ENCODE measurements at regions not wholly inside any gene's neighbourhood (a gene's known extent, or its start where the extent isn't known, plus 50 kb on each side); places are given as distances from the start of the nearest gene placed in this dataset.

DNA sequence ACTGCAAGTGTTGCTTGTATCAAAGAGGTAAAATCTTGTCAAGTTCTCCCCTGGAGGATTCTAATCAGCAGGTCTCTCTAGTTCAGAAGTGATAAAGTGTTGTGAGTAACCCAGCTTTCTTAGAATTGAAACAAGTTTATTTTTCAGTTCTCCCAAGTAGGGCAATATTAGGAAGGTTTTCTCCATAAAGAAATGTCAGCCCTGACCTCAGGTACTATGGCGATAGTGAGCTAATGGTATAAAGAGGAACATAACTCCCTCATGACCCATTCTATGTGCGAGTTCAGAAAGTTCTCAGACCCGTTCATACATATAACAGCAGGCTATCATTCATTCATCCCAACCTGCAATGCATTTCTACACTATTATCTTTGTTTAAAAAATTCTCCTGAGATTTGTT is 421.1 kb upstream of the SETBP1 start:
- Histone ChIP-seq H3K9ac (ENCODE audit: low read depth in 2 of 2, low read length in 2 of 2) (no peak overlapping the region), H3K4me3 (no peak overlapping the region), H3K27me3 (no peaks in the 10 kb centered on the region), H3K9me3 (no peaks in the 10 kb centered on the region), H3K36me3 (no peaks in the 10 kb centered on the region), H3K27ac (no peak overlapping the region), H3K4me1 (no peaks in the 10 kb centered on the region)
- no peak for DNase-seq
- intact Hi-C loops (cut with DNase I), result no loop called here
- TF ChIP-seq, protein P1, sequence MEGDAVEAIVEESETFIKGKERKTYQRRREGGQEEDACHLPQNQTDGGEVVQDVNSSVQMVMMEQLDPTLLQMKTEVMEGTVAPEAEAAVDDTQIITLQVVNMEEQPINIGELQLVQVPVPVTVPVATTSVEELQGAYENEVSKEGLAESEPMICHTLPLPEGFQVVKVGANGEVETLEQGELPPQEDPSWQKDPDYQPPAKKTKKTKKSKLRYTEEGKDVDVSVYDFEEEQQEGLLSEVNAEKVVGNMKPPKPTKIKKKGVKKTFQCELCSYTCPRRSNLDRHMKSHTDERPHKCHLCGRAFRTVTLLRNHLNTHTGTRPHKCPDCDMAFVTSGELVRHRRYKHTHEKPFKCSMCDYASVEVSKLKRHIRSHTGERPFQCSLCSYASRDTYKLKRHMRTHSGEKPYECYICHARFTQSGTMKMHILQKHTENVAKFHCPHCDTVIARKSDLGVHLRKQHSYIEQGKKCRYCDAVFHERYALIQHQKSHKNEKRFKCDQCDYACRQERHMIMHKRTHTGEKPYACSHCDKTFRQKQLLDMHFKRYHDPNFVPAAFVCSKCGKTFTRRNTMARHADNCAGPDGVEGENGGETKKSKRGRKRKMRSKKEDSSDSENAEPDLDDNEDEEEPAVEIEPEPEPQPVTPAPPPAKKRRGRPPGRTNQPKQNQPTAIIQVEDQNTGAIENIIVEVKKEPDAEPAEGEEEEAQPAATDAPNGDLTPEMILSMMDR (IDR thresholded peaks at IDR 0.05), result no peak

DNA sequence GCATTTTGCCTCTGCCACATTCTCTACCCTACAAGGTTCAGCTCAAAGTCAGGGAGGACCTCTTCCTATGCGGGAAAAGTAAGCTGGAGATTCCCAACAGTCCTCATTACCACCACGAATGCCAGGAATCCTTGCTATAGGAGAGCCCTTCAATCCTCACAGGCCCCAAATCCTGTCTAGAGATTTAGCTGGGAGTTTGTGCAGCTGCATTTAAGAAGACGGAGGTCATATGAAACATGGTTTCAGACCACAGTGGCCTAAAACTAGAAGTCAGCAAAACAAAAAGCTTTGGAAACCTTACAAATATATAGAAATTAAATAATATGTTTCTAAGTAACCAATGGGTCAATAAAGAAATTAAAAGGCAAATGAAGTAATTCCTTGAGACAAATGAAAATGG is 415.3 kb upstream of the SETBP1 start:
- no peak for DNase-seq
- H3K9me3 ChIP-seq, result no peaks in the 10 kb centered on the region
- H3K9ac ChIP-seq (ENCODE audit: low read depth in 2 of 2, low read length in 2 of 2), result no peak overlapping the region
- H3K4me1 ChIP-seq, result no peaks in the 10 kb centered on the region
- no peaks in the 10 kb centered on the region for H3K36me3 ChIP-seq
- no peak overlapping the region for H3K4me3 ChIP-seq
- H3K27me3 ChIP-seq, result no peaks in the 10 kb centered on the region
- TF ChIP-seq, protein P1 (IDR thresholded peaks at IDR 0.05), result no peak
- intact Hi-C loops (cut with DNase I), result no loop called here
- H3K27ac ChIP-seq, result no peak overlapping the region

DNA sequence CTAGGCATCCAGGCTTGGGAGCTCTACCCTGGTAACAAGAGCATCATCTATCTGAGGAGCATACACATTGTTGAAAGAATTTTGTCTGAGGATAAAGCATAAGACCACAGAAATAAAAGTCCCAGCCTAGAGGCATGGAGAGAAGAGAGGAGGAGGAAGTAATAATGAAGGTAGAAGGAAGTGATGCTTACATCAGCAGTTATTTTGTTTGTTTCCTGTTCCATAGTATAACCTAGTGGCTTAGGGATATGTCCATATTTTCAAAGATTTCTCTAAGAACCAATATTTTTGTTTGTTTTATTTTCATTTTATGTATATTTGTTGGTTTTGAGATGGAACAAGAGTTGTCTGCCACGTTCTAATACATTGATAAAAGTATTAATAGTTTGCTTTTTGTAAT is 407.4 kb upstream of the SETBP1 start:
- Histone ChIP-seq H3K36me3 (no peaks in the 10 kb centered on the region), H3K9me3 (no peaks in the 10 kb centered on the region), H3K27ac (no peak overlapping the region), H3K9ac (ENCODE audit: low read depth in 2 of 2, low read length in 2 of 2) (no peak overlapping the region), H3K27me3 (no peaks in the 10 kb centered on the region), H3K4me3 (no peak overlapping the region), H3K4me1 (no peaks in the 10 kb centered on the region)
- TF ChIP-seq, protein P1 (IDR thresholded peaks at IDR 0.05), result no peak
- no peak for DNase-seq
- intact Hi-C loops (cut with DNase I), result no loop called here

DNA sequence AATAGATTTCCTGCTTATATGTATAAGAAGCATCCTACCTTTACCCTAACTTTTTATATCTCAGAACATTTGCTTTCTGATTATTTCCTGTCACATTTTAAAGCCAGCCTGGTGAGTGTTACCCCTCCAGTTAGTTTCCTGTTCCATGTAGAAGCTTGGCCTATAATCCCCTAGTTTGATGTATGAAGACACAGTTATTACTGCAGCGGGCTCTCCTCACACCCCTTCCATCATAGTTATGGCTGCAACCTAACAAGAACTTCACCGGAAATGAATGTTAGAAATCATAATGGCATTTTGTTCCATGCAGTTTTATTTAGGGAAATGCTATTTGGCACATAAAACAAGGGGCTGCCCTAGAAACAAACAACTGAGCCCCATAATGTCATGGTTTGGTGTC is 400.2 kb upstream of the SETBP1 start:
- Histone ChIP-seq H3K27me3 (no peaks in the 10 kb centered on the region), H3K27ac (no peak overlapping the region), H3K4me1 (no peaks in the 10 kb centered on the region), H3K9me3 (no peaks in the 10 kb centered on the region), H3K36me3 (no peaks in the 10 kb centered on the region), H3K9ac (ENCODE audit: low read depth in 2 of 2, low read length in 2 of 2) (no peak overlapping the region), H3K4me3 (no peak overlapping the region)
- intact Hi-C loops (cut with DNase I), result no loop called here
- TF ChIP-seq, protein P1 (IDR thresholded peaks at IDR 0.05), result no peak
- DNase-seq, result no peak

DNA sequence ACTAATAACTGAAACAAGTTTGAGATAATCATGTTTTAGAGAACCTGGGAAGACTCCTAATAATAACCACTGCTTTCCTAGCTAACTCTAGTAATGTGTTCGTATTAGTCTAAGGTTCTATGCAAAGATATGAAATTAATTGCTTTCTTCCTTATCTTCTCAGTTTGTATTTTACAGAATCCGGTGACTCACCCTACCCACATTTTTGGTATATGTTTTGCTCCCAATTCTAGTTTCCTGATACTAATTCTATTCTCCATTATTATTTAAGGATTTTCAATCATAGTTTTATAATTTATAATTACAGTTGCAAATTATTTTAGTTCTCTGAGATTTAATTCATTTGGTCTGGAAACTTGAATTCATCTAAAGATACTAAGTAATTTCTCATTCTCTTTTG is 394.6 kb upstream of the SETBP1 start:
- Histone ChIP-seq H3K36me3 (no peaks in the 10 kb centered on the region), H3K27ac (no peak overlapping the region), H3K9me3 (no peaks in the 10 kb centered on the region), H3K4me1 (no peaks in the 10 kb centered on the region), H3K27me3 (no peaks in the 10 kb centered on the region), H3K9ac (ENCODE audit: low read depth in 2 of 2, low read length in 2 of 2) (no peak overlapping the region), H3K4me3 (no peak overlapping the region)
- TF ChIP-seq, protein P1 (IDR thresholded peaks at IDR 0.05), result no peak
- DNase-seq, result no peak
- intact Hi-C loops (cut with DNase I), result no loop called here
